GM18502 (cell line): ENCODE measurements at regions not wholly inside any gene's neighbourhood (a gene's known extent, or its start where the extent isn't known, plus 50 kb on each side); places are given as distances from the start of the nearest gene placed in this dataset.
A peak's percentile ranks its signal among the peaks of the same experiment; 100 is the strongest.
"Not testable (repeated sequence)": the region's sequence is repeated elsewhere in the genome, so short reads cannot be mapped to it uniquely, and the experiment has no call there.

Experiments
- ATAC-seq: cut with Tn5 transposase; IDR thresholded peaks from one replicate; pipeline ENCODE4 v1.9.1; 2021; ENCODE audit warnings: mild to moderate bottlenecking; ENCODE audit not compliant: unreplicated experiment, poor library complexity

DNA sequence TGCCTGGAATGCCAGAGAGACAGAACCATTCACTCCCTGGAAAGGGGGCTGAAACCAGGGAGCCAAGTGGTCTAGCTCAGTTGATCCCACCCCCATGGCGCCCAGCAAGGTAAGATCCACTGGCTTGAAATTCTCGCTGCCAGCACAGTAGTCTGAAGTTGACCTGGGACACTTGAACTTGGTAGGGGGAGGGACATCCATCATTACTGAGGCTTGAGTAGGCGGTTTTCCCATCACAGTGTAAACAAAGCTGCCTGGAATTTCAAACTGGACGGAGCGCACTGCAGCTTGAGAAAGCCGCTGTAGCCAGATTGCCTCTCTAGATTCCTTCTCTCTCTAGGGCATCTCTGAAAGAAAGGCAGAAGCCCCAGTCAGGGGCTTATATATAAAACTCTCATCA, 310.7 kb upstream of the DPPA4 start:
- no peak for ATAC-seq

GRCh38 chr3:109656225-109656624, 318.9 kb upstream of the DPPA4 start:
- ATAC-seq: no peak

DNA sequence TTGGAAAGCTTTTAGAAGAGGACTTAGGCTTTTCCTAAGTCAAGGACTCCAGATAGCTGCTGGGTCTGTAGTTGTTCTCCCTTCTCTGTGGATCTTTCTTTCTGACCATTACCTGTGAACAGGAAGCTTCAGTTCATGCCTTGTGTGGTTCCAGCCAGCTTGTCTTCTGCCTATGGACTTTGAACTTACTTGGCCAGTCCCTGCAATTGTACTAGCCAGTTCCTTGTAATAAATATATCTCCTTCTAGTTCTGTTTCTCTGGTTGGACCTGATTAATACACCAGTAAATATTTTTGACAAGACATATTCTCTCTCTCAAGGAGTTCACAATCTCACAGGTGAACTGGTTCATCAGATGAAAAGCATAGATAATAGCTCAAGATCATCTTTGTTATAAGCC, 341.3 kb upstream of the DPPA4 start:
- ATAC-seq: no peak

DNA sequence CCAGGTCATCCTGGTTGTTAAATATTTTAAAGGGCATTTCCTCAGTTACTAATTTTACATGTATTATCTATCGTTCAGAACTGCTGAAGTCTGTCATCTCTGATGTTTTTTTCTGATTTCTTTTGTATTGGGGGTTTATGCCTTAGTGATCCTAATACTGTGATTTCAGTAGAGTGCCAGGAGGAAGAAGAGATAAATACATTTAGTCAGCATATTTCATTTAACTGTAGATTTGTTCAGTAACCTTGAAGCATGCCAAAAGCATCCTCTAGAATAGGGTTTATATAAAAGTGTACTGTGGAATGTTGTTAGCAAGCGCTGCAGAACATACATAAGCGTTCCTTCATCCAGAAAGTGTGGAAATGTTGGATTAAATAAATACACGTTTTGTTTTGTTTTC, 342.3 kb upstream of the DPPA4 start:
- ATAC-seq: no peak

DNA sequence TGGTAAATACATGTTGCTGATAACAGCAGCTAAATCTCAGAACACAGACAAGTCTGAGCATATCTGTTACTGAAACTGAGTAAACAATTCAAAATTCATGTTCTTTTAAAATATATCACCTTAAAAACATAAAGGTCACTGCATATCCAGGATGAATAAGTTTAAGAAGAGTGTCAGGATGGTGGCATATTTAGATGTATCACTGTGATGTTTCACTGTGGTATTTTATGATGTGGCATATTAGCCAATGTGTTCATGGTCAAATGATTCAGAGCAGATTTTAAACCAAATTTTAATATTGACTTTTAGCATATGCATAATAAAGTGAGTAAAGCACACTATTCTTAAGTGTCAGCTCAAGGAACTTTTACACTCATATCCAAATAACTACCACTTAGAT, 346.4 kb upstream of the DPPA4 start:
- ATAC-seq: no peak

- no peak for ATAC-seq
Observed at GRCh38 chr3:109685084-109686079, 348.0 kb upstream of the DPPA4 start.

- ATAC-seq: no peak
Observed at GRCh38 chr3:109687626-109688025, 350.3 kb upstream of the DPPA4 start.

- ATAC-seq: no peak
Observed at GRCh38 chr3:109696932-109697331, 359.6 kb upstream of the DPPA4 start.

GRCh38 chr3:109702252-109702651, 364.9 kb upstream of the DPPA4 start:
- ATAC-seq: peak; percentile 87

DNA sequence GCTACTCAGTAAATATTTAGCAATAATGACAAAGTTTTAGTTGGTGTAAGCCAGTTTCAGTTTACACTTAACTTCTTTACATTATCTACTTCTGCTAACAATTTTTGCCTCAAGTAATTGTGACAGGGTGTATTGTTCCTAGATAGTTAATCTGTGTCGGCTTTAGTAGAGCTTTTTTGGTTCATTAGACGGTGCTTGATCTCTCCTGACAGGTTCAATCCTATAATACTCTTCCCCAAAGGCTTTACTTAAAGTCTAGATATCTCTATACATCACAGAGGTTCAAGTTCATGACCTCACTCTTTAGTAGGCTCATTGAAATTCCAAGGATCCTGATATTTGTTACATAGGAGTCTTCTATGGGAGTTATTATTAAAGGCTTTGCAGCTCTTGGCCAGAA, 365.6 kb upstream of the DPPA4 start:
- no peak for ATAC-seq

GRCh38 chr3:109705133-109705532, 367.8 kb upstream of the DPPA4 start:
- not testable (repeated sequence) for ATAC-seq

DNA sequence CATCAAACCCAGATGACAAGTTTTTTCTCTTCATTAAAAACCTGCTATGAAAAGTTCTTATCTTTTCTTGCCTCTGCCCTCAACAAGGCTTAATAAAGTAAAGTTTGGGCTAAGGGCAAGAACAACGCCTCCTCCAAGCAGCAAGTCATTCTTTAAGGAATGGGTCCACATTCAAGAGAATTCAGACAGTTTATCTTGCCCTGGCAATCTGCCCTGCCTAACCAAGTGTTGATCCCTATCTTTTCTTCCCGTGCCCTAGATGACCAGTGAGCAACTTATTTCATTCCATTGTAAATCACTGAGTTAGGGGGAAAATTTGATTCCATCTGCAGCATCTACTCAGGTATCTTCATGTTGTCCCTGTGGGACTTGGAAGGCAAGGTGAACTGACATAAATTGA, 370.3 kb upstream of the DPPA4 start:
- no peak for ATAC-seq

- ATAC-seq: no peak
Observed at GRCh38 chr3:109713288-109713687, 375.9 kb upstream of the DPPA4 start.

GRCh38 chr3:109715707-109716106, 378.4 kb upstream of the DPPA4 start:
- no peak for ATAC-seq

GRCh38 chr3:109718850-109719249, 381.5 kb upstream of the DPPA4 start:
- no peak for ATAC-seq

- no peak for ATAC-seq
Observed at GRCh38 chr3:109728861-109729494, 391.6 kb upstream of the DPPA4 start.

- peak; percentile 89 for ATAC-seq
Observed at GRCh38 chr3:109731639-109732473, 394.5 kb upstream of the DPPA4 start.

GRCh38 chr3:109743981-109744380, 406.6 kb upstream of the DPPA4 start:
- no peak for ATAC-seq

DNA sequence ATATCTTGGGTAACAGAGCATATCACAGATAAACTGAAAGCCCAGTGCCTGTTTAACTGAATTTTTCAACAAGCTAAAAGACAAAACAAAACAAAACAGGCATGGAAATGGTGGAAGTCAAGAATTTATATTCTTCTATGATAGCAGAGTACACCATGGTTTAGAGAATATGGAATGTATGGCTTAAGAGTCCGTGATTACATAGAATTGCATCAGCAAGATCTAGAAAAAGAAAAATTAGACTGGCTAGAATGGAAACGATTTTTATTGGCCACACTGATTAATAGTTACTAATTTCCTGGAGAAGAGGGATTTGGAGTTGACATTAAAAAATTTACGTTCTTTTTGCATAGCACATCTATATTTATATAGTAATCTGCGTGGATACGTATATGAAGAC, 435.2 kb upstream of the DPPA4 start:
- ATAC-seq: no peak

- no peak for ATAC-seq
Observed at GRCh38 chr3:109774108-109774507, 436.8 kb upstream of the DPPA4 start.

DNA sequence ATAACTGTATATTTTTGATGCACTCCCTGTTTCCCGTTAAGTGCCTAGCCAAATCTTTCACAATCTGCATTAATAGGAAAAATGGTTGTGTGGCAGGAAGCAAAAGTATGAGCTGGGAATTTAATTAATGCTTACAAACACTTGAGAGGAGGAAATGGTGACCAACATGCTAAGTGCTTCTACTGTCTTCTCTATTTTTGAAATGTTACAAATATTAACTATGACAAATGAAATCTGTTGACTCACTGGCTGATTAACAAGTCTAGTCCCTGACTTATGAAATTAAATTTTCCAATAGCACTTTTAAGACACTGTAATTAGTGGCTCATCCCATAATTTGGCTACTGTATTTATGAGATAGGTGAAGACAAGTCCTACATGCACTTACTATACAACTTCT, 446.9 kb upstream of the DPPA4 start:
- ATAC-seq: no peak
